Astrocyte (in vitro differentiated cells and primary cell): ENCODE measurements at regions not wholly inside any gene's neighbourhood (a gene's known extent, or its start where the extent isn't known, plus 50 kb on each side); places are given as distances from the start of the nearest gene placed in this dataset.

ENCODE experiments used
- CTCF ChIP-seq: IDR thresholded peaks from 2 replicates; pipeline ENCODE4 v1.5.1; 2011; ENCODE audit warnings: low read depth, mild to moderate bottlenecking, inconsistent platforms, low read length, moderate library complexity; ENCODE audit not compliant: insufficient read depth
- EZH2 ChIP-seq: IDR thresholded peaks from 2 replicates; pipeline ENCODE4 v1.6.1; 2012; ENCODE audit warnings: mild to moderate bottlenecking, low read length, inconsistent platforms; ENCODE audit not compliant: insufficient read depth

- TF ChIP-seq CTCF (no peak), EZH2 (no peak)
Measured at GRCh38 chr12:27902651-27903050, 69.9 kb downstream of the PTHLH start.
